ENCODE measurements at regions not wholly inside any gene's neighbourhood (a gene's known extent, or its start where the extent isn't known, plus 50 kb on each side); places are given as distances from the start of the nearest gene placed in this dataset.

DNA sequence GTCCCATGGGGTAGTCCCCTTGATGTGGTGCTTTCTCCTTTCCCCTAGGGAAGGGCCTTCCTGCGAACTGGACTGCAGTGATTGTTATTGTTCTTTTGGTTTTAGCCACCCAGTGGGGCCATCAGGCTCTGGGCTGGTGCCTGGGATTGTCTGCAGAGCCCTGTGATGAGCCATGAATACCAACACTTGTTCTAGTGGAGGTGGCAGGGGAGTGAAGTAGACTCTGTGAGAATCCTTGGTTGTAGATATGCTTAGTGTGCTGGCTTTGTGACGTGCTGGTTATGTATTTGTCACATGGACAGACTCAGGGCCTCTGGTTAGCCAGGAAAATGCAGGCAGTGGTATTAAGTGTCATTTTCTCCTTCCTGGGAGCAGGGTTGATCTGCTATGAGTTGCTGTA is 51.8 kb upstream of the NDUFB4 start:
- no peak for DNase-seq

DNA sequence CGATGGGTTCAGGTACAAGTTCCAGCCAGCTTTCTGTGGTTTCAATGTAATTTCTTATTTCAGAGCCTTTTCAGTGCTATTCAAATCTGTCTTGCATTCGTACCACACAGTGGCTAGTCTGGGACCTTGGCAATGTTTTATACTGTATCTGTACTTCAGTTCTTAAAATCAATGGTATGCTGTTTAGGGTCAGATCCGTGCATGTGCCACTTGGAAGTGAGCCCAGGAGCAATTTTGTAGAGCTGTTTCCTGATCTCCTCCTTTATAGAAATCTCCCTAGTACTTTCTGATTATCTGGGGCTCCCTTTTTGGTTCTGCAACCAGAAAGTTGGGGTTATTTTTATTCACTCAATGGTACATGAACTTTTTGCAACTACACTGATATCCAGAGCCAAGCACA is 59.5 kb upstream of the NDUFB4 start:
- DNase-seq = no peak

DNA sequence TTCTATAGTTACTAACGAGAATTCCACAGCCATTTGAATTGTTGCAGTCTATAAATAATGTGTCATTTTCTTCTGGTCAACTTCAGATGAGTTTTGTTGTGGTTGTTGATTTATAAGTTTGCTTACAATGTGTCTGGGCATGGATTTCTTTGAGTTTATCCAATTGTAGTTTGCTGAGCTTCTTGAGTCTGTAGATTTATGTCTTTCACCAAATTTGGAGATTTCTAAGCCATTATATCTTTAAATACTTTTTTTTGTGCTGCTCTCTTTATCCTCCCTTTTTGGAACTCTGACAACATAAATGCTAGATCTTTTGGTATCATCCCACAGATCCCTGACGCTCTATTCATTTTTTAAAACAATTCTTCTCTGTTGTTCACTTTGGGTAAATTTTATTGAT is 63.2 kb upstream of the NDUFB4 start:
- DNase-seq = no peak

DNA sequence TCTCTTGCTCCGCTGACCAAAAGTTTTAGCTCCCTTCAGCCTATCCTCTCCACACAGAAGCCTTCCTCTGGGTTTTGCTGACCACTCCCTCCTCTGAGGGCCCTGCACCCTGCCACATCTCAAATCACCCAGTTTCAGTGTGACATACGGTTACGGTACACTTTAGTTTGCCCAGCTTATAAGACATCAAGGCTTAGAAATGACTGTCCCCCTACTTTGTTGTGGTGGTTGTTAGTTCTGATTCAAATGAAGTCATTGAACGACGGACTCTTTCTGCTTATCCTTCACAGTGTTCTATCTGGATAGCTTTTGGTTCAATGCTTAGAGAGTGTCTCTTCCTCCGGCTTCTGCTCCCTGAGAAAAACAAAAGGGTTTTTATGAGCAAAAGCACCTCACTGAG is 68.0 kb upstream of the NDUFB4 start:
- DNase-seq = no peak

DNA sequence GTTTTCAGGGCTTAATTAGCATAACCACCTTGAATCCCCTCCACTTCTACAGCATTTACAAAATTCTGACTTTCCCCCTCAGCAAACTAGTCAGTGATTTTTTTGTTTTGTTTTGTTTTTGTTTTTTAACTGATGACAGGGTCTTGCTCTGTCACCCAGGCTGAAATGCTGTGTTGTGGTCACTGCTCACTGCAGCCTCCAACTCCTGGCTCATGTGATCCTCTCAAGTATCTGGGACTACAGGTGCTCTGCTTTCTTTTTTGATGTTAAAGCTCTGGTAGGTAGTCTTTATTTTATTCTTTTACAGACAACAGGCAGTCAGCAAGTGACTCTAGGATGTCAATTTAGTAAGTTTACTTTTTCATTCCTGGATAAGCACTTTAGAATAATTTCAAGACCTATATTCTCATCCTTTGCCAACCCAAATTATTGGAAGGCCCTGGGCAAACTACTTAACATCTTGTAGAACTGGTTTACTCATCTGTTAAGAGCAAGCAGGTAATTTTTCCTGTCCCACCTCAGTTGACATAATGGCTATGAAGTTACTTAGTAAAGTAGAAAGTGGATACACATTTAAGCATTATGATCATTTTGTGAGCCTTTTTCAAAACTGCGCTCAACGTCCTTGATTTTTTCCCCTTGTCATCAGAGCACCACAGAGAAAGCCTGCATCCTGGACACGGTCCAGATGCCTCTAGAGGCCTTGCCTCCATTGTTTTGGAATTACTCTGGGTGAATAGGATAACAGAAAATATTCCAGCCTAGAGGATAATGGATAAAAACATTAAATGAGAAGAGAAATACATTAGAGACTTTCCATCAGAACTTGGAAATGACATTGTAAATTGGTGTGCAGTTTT is 69.9 kb upstream of the NDUFB4 start:
- no peak for DNase-seq

DNA sequence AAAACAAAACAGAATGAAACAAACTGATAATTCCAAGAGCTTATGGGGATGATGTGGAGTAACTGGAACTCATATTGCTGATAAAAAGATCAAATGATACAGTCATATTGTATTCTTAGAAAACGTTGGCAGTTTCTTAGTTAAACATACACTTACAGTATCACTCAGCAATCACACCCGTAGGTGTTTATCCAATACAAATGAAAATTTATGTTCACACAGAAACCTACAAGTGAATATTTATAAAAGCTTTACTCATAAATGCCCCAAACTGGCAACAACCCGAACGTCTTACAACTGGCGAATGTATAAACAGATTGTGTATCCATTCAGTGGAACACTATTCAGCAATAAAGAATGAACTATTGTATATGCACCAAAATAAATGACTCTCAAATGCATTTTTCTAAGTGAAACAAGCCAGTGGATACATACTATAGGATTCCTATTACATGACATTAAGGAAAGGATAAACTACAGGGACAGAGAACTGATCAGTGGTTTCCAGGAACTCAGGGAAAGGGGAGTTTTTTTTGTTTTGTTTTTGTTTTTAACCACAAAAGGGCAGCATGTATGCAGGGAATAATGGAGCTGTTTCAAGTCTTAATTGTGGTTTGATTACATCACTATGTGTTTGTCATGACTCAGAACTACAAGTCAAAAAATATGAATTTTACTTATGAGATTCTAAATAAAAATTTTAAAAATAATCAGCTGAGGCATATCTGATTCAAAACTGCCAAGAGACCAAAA is 71.8 kb upstream of the NDUFB4 start:
- peak; percentile 9 for DNase-seq

DNA sequence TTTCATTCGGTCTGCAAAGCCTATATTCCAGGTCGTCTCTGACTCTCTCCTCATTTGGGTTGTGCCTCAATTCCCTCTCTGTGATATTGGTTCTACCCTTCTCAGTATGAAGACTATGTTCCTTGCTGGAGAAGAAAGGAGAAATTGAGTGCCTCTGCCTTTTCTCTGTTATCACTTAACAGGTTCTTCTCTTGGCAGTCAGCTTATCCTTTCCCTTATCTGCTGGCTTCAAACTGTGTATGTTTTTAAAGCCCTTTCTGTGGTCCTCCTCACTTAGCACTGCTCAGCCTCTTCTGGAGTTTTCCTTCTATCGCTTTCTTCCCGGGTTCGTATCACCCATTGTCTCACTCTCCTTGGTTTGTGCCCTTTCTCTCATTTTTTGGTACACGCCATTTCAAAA is 65.3 kb upstream of the FSTL1 start:
- no peak for DNase-seq

DNA sequence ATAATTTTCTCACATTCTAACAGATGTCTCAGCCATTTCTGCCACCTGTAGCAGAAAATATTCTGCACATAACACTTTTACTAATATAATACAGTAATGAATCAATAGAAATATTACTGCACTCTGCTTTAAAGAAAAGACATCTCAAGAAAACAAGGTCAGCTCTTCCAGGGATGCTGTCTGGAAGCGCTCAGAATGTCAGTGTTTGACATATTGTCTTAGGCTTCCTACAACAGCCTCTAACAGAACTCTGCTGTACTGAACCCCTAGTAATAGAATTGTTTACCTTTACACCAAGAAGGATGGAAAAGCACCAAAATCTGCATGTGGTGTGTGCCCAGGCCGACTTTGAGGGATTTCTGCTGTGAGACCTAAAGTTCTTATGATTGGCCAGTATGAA is 61.9 kb upstream of the FSTL1 start:
- no peak for DNase-seq

DNA sequence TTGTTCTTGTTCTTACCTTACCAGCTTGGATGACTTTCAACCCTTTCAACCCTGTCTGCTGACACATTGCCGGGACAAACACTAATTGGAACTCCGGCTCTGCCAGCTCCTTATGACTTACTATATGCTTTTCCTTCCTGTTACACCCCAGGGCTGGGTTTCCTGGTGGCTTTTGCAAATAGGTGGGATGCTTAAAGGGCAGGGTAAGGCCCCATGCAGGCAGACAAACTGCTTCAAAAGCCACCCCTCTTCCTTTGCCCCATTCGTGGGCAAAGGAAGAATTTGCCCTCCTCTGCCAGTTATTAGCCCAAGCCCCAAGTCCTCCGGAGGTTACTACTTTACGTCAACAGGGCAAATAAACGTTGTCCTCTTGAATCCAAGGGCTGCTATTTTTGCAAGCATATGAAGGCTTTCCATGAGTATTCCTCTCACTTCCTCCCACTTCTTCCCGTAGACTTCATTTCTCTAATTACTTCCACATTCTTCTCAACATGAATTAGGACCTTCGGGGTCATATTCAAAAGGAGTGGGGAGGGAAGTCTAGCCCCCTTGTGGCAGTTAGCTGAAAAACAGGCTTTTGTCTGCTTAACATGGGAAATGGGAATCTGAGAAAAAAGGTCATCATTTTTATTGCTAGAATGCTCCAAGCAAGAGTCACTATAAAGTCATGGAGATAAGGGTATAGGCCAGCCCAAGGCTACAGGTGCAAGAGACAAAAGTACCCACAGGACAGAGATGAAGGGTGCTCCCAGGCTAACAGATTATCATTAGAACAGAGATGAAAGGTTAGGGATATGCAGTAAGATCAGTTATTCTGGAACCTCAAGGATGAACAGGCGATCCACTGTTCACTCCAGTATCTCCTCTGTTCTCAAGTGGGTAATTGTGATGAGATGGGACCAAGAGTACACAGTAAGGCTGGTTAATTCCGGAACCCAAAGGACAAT is 56.3 kb upstream of the FSTL1 start:
- DNase-seq = peak; percentile 55

DNA sequence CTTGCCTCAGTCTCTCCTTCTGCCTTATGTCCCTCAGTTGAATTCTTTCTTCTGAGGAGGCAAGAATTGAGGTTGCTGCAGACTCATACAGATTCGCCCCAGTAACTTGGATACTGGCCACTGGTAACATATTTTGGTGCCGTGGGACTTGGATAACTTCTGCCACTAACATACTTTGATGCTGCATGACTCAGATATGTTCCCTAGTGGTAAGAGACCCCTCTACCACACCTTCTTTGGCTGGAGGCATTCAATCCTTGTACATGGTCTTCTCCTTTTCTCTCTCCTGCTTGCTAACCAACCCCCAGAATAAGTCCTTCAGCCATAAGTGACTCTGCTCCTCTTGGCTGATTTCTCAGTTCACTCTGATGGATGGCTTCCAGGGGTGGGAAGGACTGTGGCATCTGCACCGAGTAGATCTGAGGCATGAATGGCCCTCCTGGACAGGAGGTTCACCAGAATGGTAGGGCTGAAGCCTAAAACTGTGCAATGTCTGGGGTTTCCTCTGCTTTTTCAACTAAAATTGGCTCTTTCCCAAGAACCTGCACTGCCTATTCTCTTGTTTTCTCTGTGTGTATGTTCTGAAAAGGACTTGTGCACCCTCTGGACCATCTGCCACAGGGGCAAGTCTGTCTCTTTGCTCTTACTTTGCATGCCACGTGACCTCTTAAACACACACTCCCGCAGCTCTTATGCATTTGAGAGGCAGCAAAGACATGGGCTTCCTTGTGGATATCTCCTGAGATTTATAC is 55.5 kb upstream of the FSTL1 start:
- DNase-seq = no peak

DNA sequence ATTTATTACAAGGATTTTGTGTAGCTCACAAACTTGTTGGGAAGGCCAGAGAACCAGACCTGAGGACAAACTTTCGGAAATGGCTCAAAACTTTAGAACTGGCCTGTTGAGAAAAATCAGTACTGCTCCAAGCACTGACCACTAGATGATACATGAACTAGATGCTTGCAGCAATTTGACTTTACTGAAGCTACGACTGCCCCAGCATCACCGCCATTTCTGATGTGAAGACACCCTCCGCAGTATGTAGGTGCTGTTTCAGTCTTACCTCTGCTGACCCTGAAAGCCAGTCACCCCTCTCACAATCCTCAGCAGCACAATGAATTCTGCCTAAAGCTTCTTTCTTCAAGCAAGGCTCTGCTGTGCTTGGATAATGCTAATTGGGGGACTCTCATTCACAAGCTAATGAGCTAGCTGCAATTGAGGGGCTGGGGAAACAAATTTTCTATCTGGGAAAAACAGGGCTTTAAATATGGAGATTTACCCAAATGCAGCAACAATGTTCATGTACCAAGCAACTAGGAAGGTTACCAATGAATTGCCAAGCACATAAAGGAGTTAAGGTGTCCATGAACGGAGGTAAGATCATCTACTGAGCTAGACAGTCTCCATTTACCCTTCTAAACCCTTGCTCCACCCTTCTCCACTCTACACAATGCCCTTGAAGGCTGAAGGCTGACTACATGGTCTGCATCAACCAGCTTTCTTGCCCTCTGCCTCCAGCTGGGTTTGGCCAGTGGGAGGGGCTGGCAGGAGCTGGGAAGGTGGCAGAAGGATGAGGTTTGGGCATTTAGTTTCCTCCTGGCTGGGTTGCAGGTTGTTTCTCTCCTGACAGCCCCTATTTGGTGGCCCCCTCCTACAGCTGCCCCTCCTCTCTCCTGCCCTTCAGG is 53.2 kb upstream of the FSTL1 start:
- DNase-seq = no peak

DNA sequence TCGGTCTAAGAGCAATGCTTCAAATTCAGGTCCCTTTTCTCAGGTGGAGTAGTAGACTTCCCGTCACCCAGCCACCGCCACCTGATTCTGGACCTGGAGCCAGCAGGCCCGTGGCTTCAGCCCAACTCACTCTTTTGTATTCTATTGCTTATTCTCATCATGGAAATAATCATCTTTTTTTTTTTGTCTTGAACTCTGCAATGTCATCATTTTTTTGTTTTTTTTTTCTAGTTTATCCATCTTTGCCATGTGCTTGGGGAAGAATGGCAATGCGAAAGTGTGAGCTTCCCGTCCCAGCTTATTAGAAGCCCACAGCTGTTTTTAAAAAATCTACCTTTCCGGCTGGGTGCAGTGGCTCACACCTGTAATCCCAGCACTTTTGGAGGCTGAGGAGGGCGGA is 51.3 kb upstream of the FSTL1 start:
- DNase-seq = no peak

All from inflammatory macrophage treated with lipopolysaccharide for 4 hours (primary cell).